ENCODE measurements at regions not wholly inside any gene's neighbourhood (a gene's known extent, or its start where the extent isn't known, plus 50 kb on each side); places are given as distances from the start of the nearest gene placed in this dataset.

DNA sequence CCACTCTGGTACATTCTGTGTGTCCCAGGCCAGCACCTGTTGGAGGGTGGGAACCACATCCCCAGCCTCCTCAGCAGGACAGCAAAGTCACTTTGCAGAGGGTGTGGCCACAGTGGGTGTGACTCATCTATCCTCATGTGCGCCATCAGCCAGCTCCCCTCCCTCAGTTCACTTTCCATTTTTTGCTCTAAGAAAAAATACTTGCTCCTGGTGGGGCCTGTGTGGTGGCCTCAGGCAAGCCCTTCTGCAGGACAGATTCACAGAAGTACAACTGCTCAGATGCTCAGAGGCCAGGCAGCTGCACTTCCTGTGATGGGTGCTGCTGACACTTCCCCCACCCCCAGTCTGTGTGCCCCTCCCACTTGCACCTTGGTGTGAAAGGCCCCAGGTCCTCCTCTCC lies 78.3 kb upstream of the ALDH1L1 start:
- Mint-ChIP-seq H3K36me3 (ENCODE audit: insufficient read depth, unreplicated experiment) (no peaks in the 10 kb centered on the region), H3K27me3 (ENCODE audit: insufficient read depth, unreplicated experiment) (no peaks in the 10 kb centered on the region), H3K4me3 (ENCODE audit: unreplicated experiment) (no peak overlapping the region), H3K27ac (ENCODE audit: unreplicated experiment) (no peak overlapping the region), H3K9me3 (ENCODE audit: unreplicated experiment) (peaks cover 13% of the 10 kb centered on the region), H3K4me1 (ENCODE audit: low read depth, unreplicated experiment) (peaks cover 9% of the 10 kb centered on the region)
- TF ChIP-seq, protein P1, sequence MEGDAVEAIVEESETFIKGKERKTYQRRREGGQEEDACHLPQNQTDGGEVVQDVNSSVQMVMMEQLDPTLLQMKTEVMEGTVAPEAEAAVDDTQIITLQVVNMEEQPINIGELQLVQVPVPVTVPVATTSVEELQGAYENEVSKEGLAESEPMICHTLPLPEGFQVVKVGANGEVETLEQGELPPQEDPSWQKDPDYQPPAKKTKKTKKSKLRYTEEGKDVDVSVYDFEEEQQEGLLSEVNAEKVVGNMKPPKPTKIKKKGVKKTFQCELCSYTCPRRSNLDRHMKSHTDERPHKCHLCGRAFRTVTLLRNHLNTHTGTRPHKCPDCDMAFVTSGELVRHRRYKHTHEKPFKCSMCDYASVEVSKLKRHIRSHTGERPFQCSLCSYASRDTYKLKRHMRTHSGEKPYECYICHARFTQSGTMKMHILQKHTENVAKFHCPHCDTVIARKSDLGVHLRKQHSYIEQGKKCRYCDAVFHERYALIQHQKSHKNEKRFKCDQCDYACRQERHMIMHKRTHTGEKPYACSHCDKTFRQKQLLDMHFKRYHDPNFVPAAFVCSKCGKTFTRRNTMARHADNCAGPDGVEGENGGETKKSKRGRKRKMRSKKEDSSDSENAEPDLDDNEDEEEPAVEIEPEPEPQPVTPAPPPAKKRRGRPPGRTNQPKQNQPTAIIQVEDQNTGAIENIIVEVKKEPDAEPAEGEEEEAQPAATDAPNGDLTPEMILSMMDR (IDR thresholded peaks at IDR 0.05; ENCODE audit: insufficient read depth in 1 of 2, low read depth in 1 of 2, low read length in 1 of 2, severe bottlenecking in 1 of 2, unreplicated experiment in 1 of 2) = no peak
- no peak for DNase-seq
- ChIA-PET CTCF (interaction anchor here (1.3 kb wide), 1 partner anchor 123 kb away, joined by 3 read pairs; no protein-coding TSS in a partner anchor), POLR2A (no interaction called here)
- intact Hi-C loops (cut with micrococcal nuclease; ENCODE audit: unreplicated experiment) = loop anchor here (1.0 kb wide), 1 partner anchor 131 kb away; no protein-coding TSS in a partner anchor
- H3K36me3 ChIP-seq (ENCODE audit: control insufficient read depth, insufficient read depth, low read length) = no peaks in the 10 kb centered on the region
- no peaks in the 10 kb centered on the region for H3K27me3 ChIP-seq (replicated peaks; ENCODE audit: control insufficient read depth, insufficient read depth, low read length)
- no peak overlapping the region for H3K4me3 ChIP-seq (ENCODE audit: low read depth, low read length)
- no TSS peak for BruUV-seq (replicated peaks)
- H3K4me1 ChIP-seq = peaks cover 7% of the 10 kb centered on the region; the same call in 1 of the 2 replicates
- H3K9me3 ChIP-seq = no peaks in the 10 kb centered on the region

DNA sequence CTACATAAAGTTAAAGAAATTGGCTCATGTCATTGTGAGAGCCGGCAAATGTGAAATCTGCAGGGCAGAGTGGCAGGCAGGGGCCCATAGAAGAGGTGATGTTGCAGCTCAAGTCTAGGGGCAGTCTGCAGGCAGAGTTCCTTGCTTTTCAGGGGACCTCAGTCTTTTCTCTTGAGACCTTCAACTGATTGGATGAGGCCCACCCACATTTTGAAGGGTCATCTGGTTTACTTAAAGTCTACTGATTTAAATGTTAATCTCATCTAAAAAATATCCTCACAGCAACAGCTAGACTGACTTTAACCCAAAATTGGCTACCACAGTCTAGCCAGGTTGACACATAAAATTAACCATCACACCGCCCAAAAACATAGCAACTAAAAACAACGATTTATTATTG lies 77.6 kb upstream of the ALDH1L1 start:
- Histone ChIP-seq H3K27me3 (replicated peaks; ENCODE audit: control insufficient read depth, insufficient read depth, low read length) (no peaks in the 10 kb centered on the region), H3K4me3 (ENCODE audit: low read depth, low read length) (no peak overlapping the region), H3K36me3 (ENCODE audit: control insufficient read depth, insufficient read depth, low read length) (no peaks in the 10 kb centered on the region), H3K9me3 (no peaks in the 10 kb centered on the region), H3K4me1 (peaks cover 4% of the 10 kb centered on the region; the same call in 1 of the 2 replicates)
- Mint-ChIP-seq H3K27ac (ENCODE audit: unreplicated experiment) (no peak overlapping the region), H3K4me3 (ENCODE audit: unreplicated experiment) (no peak overlapping the region), H3K4me1 (ENCODE audit: low read depth, unreplicated experiment) (peaks cover 7% of the 10 kb centered on the region), H3K36me3 (ENCODE audit: insufficient read depth, unreplicated experiment) (no peaks in the 10 kb centered on the region), H3K27me3 (ENCODE audit: insufficient read depth, unreplicated experiment) (no peaks in the 10 kb centered on the region), H3K9me3 (ENCODE audit: unreplicated experiment) (peaks cover 13% of the 10 kb centered on the region)
- DNase-seq = no peak
- ChIA-PET POLR2A (no interaction called here), CTCF (no interaction called here)
- intact Hi-C loops (cut with micrococcal nuclease; ENCODE audit: unreplicated experiment) = no loop called here
- TF ChIP-seq, protein P1 (IDR thresholded peaks at IDR 0.05; ENCODE audit: insufficient read depth in 1 of 2, low read depth in 1 of 2, low read length in 1 of 2, severe bottlenecking in 1 of 2, unreplicated experiment in 1 of 2) = no peak
- no TSS peak for BruUV-seq (replicated peaks)

- DNase-seq = no peak
- Histone ChIP-seq H3K36me3 (ENCODE audit: control insufficient read depth, insufficient read depth, low read length) (no peaks in the 10 kb centered on the region), H3K4me3 (ENCODE audit: low read depth, low read length) (no peak overlapping the region), H3K9me3 (no peaks in the 10 kb centered on the region), H3K27me3 (replicated peaks; ENCODE audit: control insufficient read depth, insufficient read depth, low read length) (no peaks in the 10 kb centered on the region), H3K4me1 (peaks cover 4% of the 10 kb centered on the region; the same call in 1 of the 2 replicates)
- no peaks in the 10 kb centered on the region for H3K27me3 Mint-ChIP-seq (ENCODE audit: insufficient read depth, unreplicated experiment)
- no TSS peak for BruUV-seq (replicated peaks)
- TF ChIP-seq, protein P1 (IDR thresholded peaks at IDR 0.05; ENCODE audit: insufficient read depth in 1 of 2, low read depth in 1 of 2, low read length in 1 of 2, severe bottlenecking in 1 of 2, unreplicated experiment in 1 of 2) = no peak
- ChIA-PET CTCF (no interaction called here), POLR2A (no interaction called here)
- peaks cover 7% of the 10 kb centered on the region for H3K4me1 Mint-ChIP-seq (ENCODE audit: low read depth, unreplicated experiment)
- H3K27ac Mint-ChIP-seq (ENCODE audit: unreplicated experiment) = no peak overlapping the region
- intact Hi-C loops (cut with micrococcal nuclease; ENCODE audit: unreplicated experiment) = no loop called here
- H3K9me3 Mint-ChIP-seq (ENCODE audit: unreplicated experiment) = peaks cover 10% of the 10 kb centered on the region
- no peaks in the 10 kb centered on the region for H3K36me3 Mint-ChIP-seq (ENCODE audit: insufficient read depth, unreplicated experiment)
- H3K4me3 Mint-ChIP-seq (ENCODE audit: unreplicated experiment) = no peak overlapping the region
Measured at GRCh38 chr3:126257174-126257573, 76.8 kb upstream of the ALDH1L1 start.
